VCaP (cell line): ENCODE measurements at regions not wholly inside any gene's neighbourhood (a gene's known extent, or its start where the extent isn't known, plus 50 kb on each side); places are given as distances from the start of the nearest gene placed in this dataset.

Experiments
- H3K27ac ChIP-seq: fragments of 450-650 bp; 2 replicates; pipeline ENCODE4 v1.5.1; 2017
- TF ChIP-seq, protein P1 (sequence below): fragments of 450-650 bp; conservative IDR thresholded peaks from 2 replicates; pipeline ENCODE4 v1.5.1; 2017; ENCODE audit warnings: mild to moderate bottlenecking, moderate library complexity

DNA sequence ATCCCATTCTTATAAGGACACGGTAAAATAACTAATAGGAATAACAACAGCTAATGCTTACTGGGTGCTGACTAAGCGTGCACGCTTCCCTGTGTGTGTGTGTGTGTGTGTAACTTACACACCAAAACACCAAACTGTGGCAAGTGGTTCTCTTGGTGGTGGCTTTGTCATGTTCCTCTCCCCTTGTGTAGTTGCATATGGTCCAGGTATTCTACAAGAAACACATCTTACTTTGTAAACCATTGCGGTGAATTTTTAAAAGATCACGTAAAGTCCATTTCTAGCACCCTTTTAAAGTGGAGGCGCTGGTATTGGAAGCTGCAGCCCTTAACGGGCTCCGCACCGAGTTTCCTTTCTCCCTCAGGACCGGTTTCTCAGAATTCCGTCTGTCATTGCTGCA is 221.0 kb upstream of the FOXF1 start:
- TF ChIP-seq, protein P1, sequence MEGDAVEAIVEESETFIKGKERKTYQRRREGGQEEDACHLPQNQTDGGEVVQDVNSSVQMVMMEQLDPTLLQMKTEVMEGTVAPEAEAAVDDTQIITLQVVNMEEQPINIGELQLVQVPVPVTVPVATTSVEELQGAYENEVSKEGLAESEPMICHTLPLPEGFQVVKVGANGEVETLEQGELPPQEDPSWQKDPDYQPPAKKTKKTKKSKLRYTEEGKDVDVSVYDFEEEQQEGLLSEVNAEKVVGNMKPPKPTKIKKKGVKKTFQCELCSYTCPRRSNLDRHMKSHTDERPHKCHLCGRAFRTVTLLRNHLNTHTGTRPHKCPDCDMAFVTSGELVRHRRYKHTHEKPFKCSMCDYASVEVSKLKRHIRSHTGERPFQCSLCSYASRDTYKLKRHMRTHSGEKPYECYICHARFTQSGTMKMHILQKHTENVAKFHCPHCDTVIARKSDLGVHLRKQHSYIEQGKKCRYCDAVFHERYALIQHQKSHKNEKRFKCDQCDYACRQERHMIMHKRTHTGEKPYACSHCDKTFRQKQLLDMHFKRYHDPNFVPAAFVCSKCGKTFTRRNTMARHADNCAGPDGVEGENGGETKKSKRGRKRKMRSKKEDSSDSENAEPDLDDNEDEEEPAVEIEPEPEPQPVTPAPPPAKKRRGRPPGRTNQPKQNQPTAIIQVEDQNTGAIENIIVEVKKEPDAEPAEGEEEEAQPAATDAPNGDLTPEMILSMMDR, result no peak
- no peak overlapping the region for H3K27ac ChIP-seq

- H3K27ac ChIP-seq, result no peak overlapping the region
- TF ChIP-seq, protein P1, result no peak
Measured at GRCh38 chr16:86289907-86290306, 220.4 kb upstream of the FOXF1 start.

- H3K27ac ChIP-seq, result no peak overlapping the region
- TF ChIP-seq, protein P1, result no peak
Measured at GRCh38 chr16:86291491-86291890, 218.8 kb upstream of the FOXF1 start.

DNA sequence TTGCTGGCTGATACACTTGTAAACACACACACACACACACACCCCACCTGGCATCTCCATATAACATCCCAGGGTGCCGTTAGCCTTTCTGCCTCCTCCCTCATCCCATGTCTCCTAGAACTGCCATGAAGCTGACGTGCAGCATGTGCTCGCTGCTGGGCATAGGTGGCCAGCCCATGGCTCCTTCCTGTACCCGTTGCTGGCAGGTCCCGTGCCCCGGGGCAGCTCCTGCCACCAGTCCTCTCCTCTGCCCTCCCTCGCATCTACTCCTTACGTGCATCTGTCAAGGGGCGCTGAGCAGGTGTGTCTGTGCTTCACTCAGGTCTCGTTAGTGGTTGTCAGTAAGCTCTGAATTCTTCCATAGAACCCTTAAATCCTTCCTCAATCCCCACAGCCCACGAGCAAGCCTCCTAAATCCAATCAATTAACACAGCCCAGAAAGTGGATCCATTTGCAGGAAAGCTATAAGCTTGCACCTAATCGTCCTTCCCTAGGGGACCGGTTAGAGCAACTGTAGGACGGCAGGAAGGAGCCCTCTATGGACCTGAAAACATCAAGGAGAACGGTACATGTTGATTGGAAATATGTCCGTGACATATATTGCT is 218.1 kb upstream of the FOXF1 start:
- TF ChIP-seq, protein P1, result no peak
- H3K27ac ChIP-seq, result no peak overlapping the region

DNA sequence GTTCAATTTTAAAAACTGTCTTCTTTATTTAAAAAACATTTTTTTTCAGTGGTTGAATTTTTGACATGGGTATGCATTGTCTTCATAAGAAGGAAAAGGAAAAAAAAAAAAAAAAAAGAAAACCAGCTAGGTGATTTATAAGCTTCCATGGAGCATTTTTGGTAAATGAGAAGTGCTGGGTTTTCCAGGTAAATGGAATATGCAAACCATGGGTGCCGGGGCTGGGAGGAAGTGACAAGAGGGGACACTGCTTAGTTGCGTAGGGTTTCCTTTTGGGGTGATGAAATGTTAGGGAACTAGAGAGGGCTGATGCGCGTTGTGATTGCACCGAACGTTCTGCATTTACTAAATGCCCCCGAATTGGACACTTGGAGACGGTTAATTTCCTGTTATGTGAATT is 217.4 kb upstream of the FOXF1 start:
- TF ChIP-seq, protein P1, result no peak
- H3K27ac ChIP-seq, result no peak overlapping the region

DNA sequence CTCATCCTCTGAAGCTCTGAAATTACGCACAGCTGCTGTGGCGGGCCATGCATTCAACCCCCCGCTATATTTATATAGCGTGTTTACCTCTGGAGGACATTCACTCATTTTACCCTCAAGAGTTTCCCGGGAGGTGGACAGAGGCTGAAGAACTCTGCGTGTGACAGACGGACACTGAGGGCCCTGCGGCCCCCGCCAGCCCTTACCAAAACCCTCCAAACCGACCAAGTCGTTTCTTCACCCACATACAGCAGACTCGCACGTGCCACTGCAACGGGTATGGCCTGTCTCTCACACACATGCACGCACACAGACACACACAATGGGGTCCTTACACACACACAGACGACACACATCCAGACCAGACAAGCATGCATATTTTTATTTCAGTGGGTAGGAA is 216.4 kb upstream of the FOXF1 start:
- TF ChIP-seq, protein P1, result no peak
- no peak overlapping the region for H3K27ac ChIP-seq

DNA sequence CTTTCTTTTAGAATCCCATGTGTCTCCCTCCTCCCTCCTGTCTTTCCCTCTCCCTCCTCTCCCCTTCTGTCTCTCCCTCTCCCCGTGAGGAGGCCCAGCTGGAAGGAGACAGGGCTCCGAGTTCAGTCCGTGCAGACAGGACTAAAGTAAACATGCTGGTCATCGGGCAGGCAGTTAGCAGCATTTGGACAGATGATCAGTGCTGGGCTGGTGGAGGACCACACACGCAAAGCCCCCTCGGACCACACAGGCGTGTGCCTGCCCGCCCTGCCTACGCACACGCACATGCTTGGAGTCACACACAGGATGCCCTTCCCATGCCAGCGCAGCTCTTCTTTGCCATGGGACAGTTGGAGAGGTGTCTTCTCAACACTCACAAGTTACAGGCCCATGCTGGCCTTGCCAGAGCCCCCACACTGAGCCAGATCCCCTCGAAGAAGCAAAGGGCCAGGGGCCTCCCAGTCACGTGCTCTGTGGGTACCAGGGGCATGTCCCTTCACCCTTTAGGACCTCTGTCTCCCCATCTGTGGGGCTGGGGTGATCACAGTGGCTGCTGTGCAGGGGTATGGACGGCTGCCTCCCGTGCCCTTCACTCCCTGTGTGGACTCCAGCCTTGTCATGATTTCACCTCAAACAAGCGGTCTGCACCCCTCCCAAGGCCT is 215.7 kb upstream of the FOXF1 start:
- no peak overlapping the region for H3K27ac ChIP-seq
- TF ChIP-seq, protein P1, result no peak
